ENCODE measurements at regions not wholly inside any gene's neighbourhood (a gene's known extent, or its start where the extent isn't known, plus 50 kb on each side); places are given as distances from the start of the nearest gene placed in this dataset.

GRCh38 chr2:220127876-220128275, 500.4 kb downstream of the SLC4A3 start:
- no peak overlapping the region for H3K4me3 ChIP-seq
- H3K36me3 ChIP-seq, result no peaks in the 10 kb centered on the region
- no peak overlapping the region for H3K27ac ChIP-seq
- 74 to 86% (median 78%) methylated on average over 5 of the region's 5 CpGs for WGBS, 5 donors
- TF ChIP-seq POLR2AphosphoS5 (IDR thresholded peaks at IDR 0.05), result no peak
- TF ChIP-seq, protein P1, sequence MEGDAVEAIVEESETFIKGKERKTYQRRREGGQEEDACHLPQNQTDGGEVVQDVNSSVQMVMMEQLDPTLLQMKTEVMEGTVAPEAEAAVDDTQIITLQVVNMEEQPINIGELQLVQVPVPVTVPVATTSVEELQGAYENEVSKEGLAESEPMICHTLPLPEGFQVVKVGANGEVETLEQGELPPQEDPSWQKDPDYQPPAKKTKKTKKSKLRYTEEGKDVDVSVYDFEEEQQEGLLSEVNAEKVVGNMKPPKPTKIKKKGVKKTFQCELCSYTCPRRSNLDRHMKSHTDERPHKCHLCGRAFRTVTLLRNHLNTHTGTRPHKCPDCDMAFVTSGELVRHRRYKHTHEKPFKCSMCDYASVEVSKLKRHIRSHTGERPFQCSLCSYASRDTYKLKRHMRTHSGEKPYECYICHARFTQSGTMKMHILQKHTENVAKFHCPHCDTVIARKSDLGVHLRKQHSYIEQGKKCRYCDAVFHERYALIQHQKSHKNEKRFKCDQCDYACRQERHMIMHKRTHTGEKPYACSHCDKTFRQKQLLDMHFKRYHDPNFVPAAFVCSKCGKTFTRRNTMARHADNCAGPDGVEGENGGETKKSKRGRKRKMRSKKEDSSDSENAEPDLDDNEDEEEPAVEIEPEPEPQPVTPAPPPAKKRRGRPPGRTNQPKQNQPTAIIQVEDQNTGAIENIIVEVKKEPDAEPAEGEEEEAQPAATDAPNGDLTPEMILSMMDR (IDR thresholded peaks at IDR 0.05 in 8 of 11, conservative IDR thresholded peaks at IDR 0.05 in 3 of 11), result no peak
- TF ChIP-seq POLR2A (IDR thresholded peaks at IDR 0.05), result no peak
- intact Hi-C loops (cut with DNase I; ENCODE audit: low total_unique reads), result no loop called here
- no peaks in the 10 kb centered on the region for H3K27me3 ChIP-seq (replicated peaks in 1 of 7)
- H3K4me1 ChIP-seq, result no peaks in the 10 kb centered on the region
- H3K9me3 ChIP-seq, result peaks cover 0 to 26% (median 9%) of the 10 kb centered on the region in 8 donors
- no peak for DNase-seq

GRCh38 chr2:220129391-220129790, 502.0 kb downstream of the SLC4A3 start:
- Histone ChIP-seq H3K27me3 (replicated peaks in 1 of 7) (no peaks in the 10 kb centered on the region), H3K27ac (no peak overlapping the region), H3K36me3 (no peaks in the 10 kb centered on the region), H3K4me1 (no peaks in the 10 kb centered on the region), H3K4me3 (no peak overlapping the region), H3K9me3 (peaks cover 0 to 32% (median 10%) of the 10 kb centered on the region in 8 donors)
- 78 to 88% (median 80%) methylated on average over 7 of the region's 7 CpGs for WGBS, 5 donors
- DNase-seq, result no peak
- TF ChIP-seq, protein P1 (IDR thresholded peaks at IDR 0.05 in 8 of 11, conservative IDR thresholded peaks at IDR 0.05 in 3 of 11), result no peak
- no peak for TF ChIP-seq POLR2AphosphoS5 (IDR thresholded peaks at IDR 0.05)
- no peak for TF ChIP-seq POLR2A (IDR thresholded peaks at IDR 0.05)
- intact Hi-C loops (cut with DNase I; ENCODE audit: low total_unique reads), result no loop called here

DNA sequence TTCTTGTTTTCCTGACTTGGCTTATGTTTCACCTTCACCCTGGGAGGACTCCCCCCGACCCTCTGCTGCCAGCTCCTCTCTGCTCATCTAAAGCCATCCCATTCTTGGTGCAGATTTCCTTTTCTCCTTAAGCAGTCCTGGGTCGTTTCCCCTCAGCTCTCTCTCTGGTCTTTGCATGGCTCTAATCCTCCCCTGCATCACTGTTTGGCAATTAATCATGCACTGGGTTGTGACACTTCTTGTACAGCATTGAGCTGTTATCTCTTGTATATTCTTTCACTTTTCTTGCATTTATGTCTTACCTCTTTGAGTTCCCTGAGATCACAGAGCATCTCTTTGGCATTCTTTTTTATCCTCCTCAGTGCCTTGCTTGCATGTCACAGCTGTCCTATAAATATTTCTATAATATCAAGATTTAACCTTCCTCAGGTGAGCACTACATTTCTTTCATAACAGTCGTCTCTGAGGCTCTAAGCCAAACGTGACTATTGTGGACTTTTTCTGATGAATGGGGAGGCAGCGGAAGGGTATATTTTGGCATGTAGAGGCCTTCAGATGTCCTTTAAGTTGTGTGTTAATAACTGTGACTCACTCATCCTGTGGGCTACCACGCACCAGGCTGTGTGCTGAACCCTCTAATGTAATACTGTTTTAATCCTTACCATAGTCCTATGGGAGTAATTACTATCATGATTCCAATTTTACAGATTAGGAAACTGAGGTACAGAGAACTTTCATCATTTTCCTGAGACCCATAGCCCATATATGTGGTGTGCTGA, 507.5 kb downstream of the SLC4A3 start:
- WGBS, 5 donors, result 66 to 79% (median 68%) methylated on average over 6 of the region's 6 CpGs
- H3K27me3 ChIP-seq (replicated peaks in 1 of 7), result no peaks in the 10 kb centered on the region
- peaks cover 0 to 34% (median 10%) of the 10 kb centered on the region in 8 donors for H3K9me3 ChIP-seq
- no peak overlapping the region for H3K4me3 ChIP-seq
- no peak for DNase-seq
- intact Hi-C loops (cut with DNase I; ENCODE audit: low total_unique reads), result no loop called here
- no peak overlapping the region for H3K27ac ChIP-seq
- TF ChIP-seq, protein P1 (IDR thresholded peaks at IDR 0.05 in 8 of 11, conservative IDR thresholded peaks at IDR 0.05 in 3 of 11), result no peak
- TF ChIP-seq POLR2AphosphoS5 (IDR thresholded peaks at IDR 0.05), result no peak
- TF ChIP-seq POLR2A (IDR thresholded peaks at IDR 0.05), result no peak
- no peaks in the 10 kb centered on the region for H3K36me3 ChIP-seq
- no peaks in the 10 kb centered on the region for H3K4me1 ChIP-seq

DNA sequence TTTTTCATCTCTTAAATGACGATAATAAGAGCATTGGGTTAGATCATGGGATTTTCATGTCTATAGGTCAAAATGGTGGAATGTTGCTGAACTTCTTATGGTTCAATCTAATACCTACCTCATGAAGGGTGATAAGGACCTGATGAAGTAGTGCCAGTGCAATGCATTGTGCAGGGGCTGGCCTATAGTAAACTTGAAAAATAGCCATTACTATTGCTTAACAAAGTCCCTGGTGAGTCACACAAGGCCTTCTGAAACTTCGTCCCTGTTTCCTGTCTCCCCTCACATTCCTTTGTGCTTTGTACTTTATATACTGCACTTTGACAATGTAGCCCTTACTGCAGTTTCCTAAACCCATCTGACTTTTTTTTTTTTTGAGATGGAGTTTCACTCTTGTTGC, 515.9 kb downstream of the SLC4A3 start:
- Histone ChIP-seq H3K4me3 (no peak overlapping the region), H3K27me3 (replicated peaks in 1 of 7) (no peaks in the 10 kb centered on the region), H3K9me3 (no peaks in the 10 kb centered on the region), H3K4me1 (no peaks in the 10 kb centered on the region), H3K27ac (no peak overlapping the region), H3K36me3 (no peaks in the 10 kb centered on the region)
- no peak for DNase-seq
- TF ChIP-seq, protein P1 (IDR thresholded peaks at IDR 0.05 in 8 of 11, conservative IDR thresholded peaks at IDR 0.05 in 3 of 11), result no peak
- TF ChIP-seq POLR2AphosphoS5 (IDR thresholded peaks at IDR 0.05) (no peak), POLR2A (IDR thresholded peaks at IDR 0.05) (no peak)
- intact Hi-C loops (cut with DNase I; ENCODE audit: low total_unique reads), result no loop called here
- 54 to 79% (median 73%) methylated on average over 2 of the region's 2 CpGs for WGBS, 5 donors
